ENCODE measurements at regions not wholly inside any gene's neighbourhood (a gene's known extent, or its start where the extent isn't known, plus 50 kb on each side); places are given as distances from the start of the nearest gene placed in this dataset.
"Not testable (repeated sequence)": the region's sequence is repeated elsewhere in the genome, so short reads cannot be mapped to it uniquely, and the experiment has no call there.

DNA sequence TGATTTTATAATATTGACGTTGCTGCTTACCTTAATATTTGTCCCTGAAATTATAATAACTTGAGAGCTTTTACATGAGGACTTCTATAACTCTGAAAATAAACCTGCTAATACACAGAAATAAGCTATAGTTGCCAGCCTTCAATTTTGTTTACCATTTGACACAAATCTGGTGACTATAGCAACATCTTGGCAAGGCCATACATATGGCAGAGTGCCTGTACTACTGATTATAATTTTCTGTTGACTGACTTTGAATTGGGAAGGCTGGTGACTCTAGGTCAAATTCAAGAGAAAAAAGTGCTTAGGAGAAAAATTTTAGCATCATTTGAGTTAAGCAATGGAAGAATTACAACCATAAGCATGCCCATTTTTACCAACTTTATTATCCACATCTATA, 581.4 kb upstream of the PTPRD start:
- TF ChIP-seq EZH2 (IDR thresholded peaks at IDR 0.05; ENCODE audit: borderline replicate concordance, low read depth, low read length, severe bottlenecking) (no peak), JUN (IDR thresholded peaks at IDR 0.05; ENCODE audit: borderline replicate concordance, insufficient read depth, insufficient read length, low read depth) (no peak), POLR2A (IDR thresholded peaks at IDR 0.05; ENCODE audit: low read depth, low read length) (no peak), MYC (IDR thresholded peaks at IDR 0.05; ENCODE audit: low read depth, low read length) (no peak), FOS (IDR thresholded peaks at IDR 0.05; ENCODE audit: borderline replicate concordance, insufficient read depth, low read length) (no peak), GATA2 (IDR thresholded peaks at IDR 0.05; ENCODE audit: insufficient read depth, insufficient read length, low read depth, low read length) (no peak), POLR2AphosphoS5 (IDR thresholded peaks at IDR 0.05; ENCODE audit: insufficient read depth, low read depth, low read length) (no peak)
- TF ChIP-seq, protein P1, sequence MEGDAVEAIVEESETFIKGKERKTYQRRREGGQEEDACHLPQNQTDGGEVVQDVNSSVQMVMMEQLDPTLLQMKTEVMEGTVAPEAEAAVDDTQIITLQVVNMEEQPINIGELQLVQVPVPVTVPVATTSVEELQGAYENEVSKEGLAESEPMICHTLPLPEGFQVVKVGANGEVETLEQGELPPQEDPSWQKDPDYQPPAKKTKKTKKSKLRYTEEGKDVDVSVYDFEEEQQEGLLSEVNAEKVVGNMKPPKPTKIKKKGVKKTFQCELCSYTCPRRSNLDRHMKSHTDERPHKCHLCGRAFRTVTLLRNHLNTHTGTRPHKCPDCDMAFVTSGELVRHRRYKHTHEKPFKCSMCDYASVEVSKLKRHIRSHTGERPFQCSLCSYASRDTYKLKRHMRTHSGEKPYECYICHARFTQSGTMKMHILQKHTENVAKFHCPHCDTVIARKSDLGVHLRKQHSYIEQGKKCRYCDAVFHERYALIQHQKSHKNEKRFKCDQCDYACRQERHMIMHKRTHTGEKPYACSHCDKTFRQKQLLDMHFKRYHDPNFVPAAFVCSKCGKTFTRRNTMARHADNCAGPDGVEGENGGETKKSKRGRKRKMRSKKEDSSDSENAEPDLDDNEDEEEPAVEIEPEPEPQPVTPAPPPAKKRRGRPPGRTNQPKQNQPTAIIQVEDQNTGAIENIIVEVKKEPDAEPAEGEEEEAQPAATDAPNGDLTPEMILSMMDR (IDR thresholded peaks at IDR 0.05; ENCODE audit: extremely low read depth in 1 of 2, insufficient read depth in 1 of 2, low read depth in 1 of 2, low read length in 2 of 2) = no peak
- TF ChIP-seq, protein P2, sequence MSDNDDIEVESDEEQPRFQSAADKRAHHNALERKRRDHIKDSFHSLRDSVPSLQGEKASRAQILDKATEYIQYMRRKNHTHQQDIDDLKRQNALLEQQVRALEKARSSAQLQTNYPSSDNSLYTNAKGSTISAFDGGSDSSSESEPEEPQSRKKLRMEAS (IDR thresholded peaks at IDR 0.05; ENCODE audit: insufficient read depth, insufficient read length) = no peak
- no peaks in the 10 kb centered on the region for H3K9me1 ChIP-seq (replicated peaks; ENCODE audit: control insufficient read depth, extremely low read depth, insufficient read depth, low read length)
- H3K9ac ChIP-seq (replicated peaks; ENCODE audit: extremely low read depth, insufficient read depth, low read length) = no peak overlapping the region
- intact Hi-C loops (cut with micrococcal nuclease) (no loop called here), dilution Hi-C loops (cut with MboI; ENCODE audit: extremely low pct_ligation_motif_present, low sequenced_read_pairs) (no loop called here)
- no peaks in the 10 kb centered on the region for H3K4me1 ChIP-seq (ENCODE audit: control insufficient read depth, extremely low read depth, insufficient read depth, low read length)
- H3K4me2 ChIP-seq (ENCODE audit: insufficient read depth, low read length) = no peak overlapping the region
- no peak for DNase-seq (ENCODE audit: low read depth, low spot score)
- H4K20me1 ChIP-seq (replicated peaks; ENCODE audit: control insufficient read depth, extremely low read depth, insufficient read depth, low read length) = no peaks in the 10 kb centered on the region
- no peaks in the 10 kb centered on the region for H3K27me3 ChIP-seq (ENCODE audit: control insufficient read depth in 2 of 2, insufficient read depth in 2 of 2, low read length in 2 of 2)
- H3K36me3 ChIP-seq (ENCODE audit: control insufficient read depth in 2 of 2, extremely low read depth in 1 of 2, insufficient read depth in 2 of 2, low read length in 2 of 2) = no peaks in the 10 kb centered on the region
- POLR2A ChIA-PET = no interaction called here
- no TSS peak for BruUV-seq (replicated peaks)
- no peak overlapping the region for H3K4me3 ChIP-seq (replicated peaks in 1 of 3; ENCODE audit: insufficient read depth in 1 of 3, low read depth in 1 of 3, low read length in 3 of 3)
- no peak overlapping the region for H2AFZ ChIP-seq (ENCODE audit: low read depth, low read length)
- H3K9me3 ChIP-seq (replicated peaks; ENCODE audit: control insufficient read depth, insufficient read depth, low read length) = no peaks in the 10 kb centered on the region
- no peaks in the 10 kb centered on the region for H3K79me2 ChIP-seq (ENCODE audit: control insufficient read depth, insufficient read depth, low read length)
- FAIRE-seq = no peak
- H3K27ac ChIP-seq (ENCODE audit: insufficient read depth, low read depth, low read length) = no peak overlapping the region
- CTCF ChIA-PET = no interaction called here

DNA sequence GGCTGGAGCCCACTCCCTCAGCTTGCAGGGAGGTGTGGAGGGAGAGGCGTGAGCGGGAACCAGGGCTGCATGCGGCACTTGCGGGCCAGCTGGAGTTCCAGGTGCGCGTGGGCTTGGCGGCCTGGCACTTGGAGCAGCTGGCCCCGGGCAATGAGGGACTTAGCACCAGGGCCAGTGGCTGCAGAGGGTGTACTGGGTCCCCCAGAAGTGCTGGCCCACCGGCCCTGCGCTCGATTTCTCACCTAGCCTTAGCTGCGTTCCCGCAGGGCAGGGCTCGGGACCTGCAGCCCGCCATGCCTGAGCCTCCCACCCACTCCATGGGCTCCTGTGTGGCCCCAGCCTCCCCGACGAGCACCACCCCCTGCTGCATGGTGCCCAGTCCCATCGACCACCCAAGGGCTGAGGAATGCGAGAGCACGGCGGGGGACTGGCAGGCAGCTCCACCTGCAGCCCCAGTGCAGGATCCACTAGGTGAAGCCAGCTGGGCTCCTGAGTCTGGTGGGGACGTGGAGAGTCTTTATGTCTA, 584.1 kb upstream of the PTPRD start:
- H3K79me2 ChIP-seq (ENCODE audit: control insufficient read depth, insufficient read depth, low read length); H3K4me3 ChIP-seq (replicated peaks in 1 of 3; ENCODE audit: insufficient read depth in 1 of 3, low read depth in 1 of 3, low read length in 3 of 3); BruUV-seq (replicated peaks); H3K4me1 ChIP-seq (ENCODE audit: control insufficient read depth, extremely low read depth, insufficient read depth, low read length); H3K9me3 ChIP-seq (replicated peaks; ENCODE audit: control insufficient read depth, insufficient read depth, low read length); FAIRE-seq; POLR2A ChIA-PET; CTCF ChIA-PET; H3K4me2 ChIP-seq (ENCODE audit: insufficient read depth, low read length); H3K9me1 ChIP-seq (replicated peaks; ENCODE audit: control insufficient read depth, extremely low read depth, insufficient read depth, low read length); H4K20me1 ChIP-seq (replicated peaks; ENCODE audit: control insufficient read depth, extremely low read depth, insufficient read depth, low read length); H2AFZ ChIP-seq (ENCODE audit: low read depth, low read length); DNase-seq (ENCODE audit: low read depth, low spot score); H3K9ac ChIP-seq (replicated peaks; ENCODE audit: extremely low read depth, insufficient read depth, low read length); H3K27me3 ChIP-seq (ENCODE audit: control insufficient read depth in 2 of 2, insufficient read depth in 2 of 2, low read length in 2 of 2); intact Hi-C loops (cut with micrococcal nuclease); dilution Hi-C loops (cut with MboI; ENCODE audit: extremely low pct_ligation_motif_present, low sequenced_read_pairs); H3K36me3 ChIP-seq (ENCODE audit: control insufficient read depth in 2 of 2, extremely low read depth in 1 of 2, insufficient read depth in 2 of 2, low read length in 2 of 2); H3K27ac ChIP-seq (ENCODE audit: insufficient read depth, low read depth, low read length): not testable (repeated sequence)
